ENCODE measurements at regions not wholly inside any gene's neighbourhood (a gene's known extent, or its start where the extent isn't known, plus 50 kb on each side); places are given as distances from the start of the nearest gene placed in this dataset.

GRCh38 chr15:59953392-59953883 is 50.7 kb upstream of the FOXB1 start:
- no peak for DNase-seq (ENCODE audit: low read depth)

- no peak for DNase-seq (ENCODE audit: low read depth)
Observed at GRCh38 chr15:59952960-59953359, 51.2 kb upstream of the FOXB1 start.

GRCh38 chr15:59950603-59951388 is 53.3 kb upstream of the FOXB1 start:
- DNase-seq (ENCODE audit: low read depth), result no peak

GRCh38 chr15:59948924-59949613 is 55.0 kb upstream of the FOXB1 start:
- no peak for DNase-seq (ENCODE audit: low read depth)

- DNase-seq (ENCODE audit: low read depth), result no peak
Observed at GRCh38 chr15:59946084-59946483, 58.0 kb upstream of the FOXB1 start.

- no peak for DNase-seq (ENCODE audit: low read depth)
Observed at GRCh38 chr15:59945036-59945435, 59.1 kb upstream of the FOXB1 start.

GRCh38 chr15:59941612-59942011 is 62.5 kb upstream of the FOXB1 start:
- no peak for DNase-seq (ENCODE audit: low read depth)

GRCh38 chr15:59940928-59941327 is 63.2 kb upstream of the FOXB1 start:
- DNase-seq (ENCODE audit: low read depth), result no peak

- no peak for DNase-seq (ENCODE audit: low read depth)
Observed at GRCh38 chr15:59940456-59940855, 63.7 kb upstream of the FOXB1 start.

GRCh38 chr15:59936741-59937140 is 67.4 kb upstream of the FOXB1 start:
- DNase-seq (ENCODE audit: low read depth), result no peak

- DNase-seq (ENCODE audit: low read depth), result no peak
Observed at GRCh38 chr15:59933607-59934006, 70.5 kb upstream of the FOXB1 start.

- no peak for DNase-seq (ENCODE audit: low read depth)
Observed at GRCh38 chr15:59931646-59932261, 72.4 kb upstream of the FOXB1 start.

- no peak for DNase-seq (ENCODE audit: low read depth)
Observed at GRCh38 chr15:59924812-59925522, 79.1 kb upstream of the FOXB1 start.

- DNase-seq (ENCODE audit: low read depth), result no peak
Observed at GRCh38 chr15:59924096-59924495, 80.0 kb upstream of the FOXB1 start.

- DNase-seq (ENCODE audit: low read depth), result no peak
Observed at GRCh38 chr15:59923508-59923907, 80.6 kb upstream of the FOXB1 start.

GRCh38 chr15:59918994-59919951 is 84.8 kb upstream of the FOXB1 start:
- DNase-seq (ENCODE audit: low read depth), result no peak

GRCh38 chr15:59917504-59918157 is 86.5 kb upstream of the FOXB1 start:
- no peak for DNase-seq (ENCODE audit: low read depth)

GRCh38 chr15:59906046-59906445 is 98.1 kb upstream of the FOXB1 start:
- DNase-seq (ENCODE audit: low read depth), result no peak

GRCh38 chr15:59905176-59905575 is 98.9 kb upstream of the FOXB1 start:
- no peak for DNase-seq (ENCODE audit: low read depth)

- DNase-seq (ENCODE audit: low read depth), result no peak
Observed at GRCh38 chr15:59904450-59905135, 99.5 kb upstream of the FOXB1 start.
